HG03571 (cell line): ENCODE measurements at regions not wholly inside any gene's neighbourhood (a gene's known extent, or its start where the extent isn't known, plus 50 kb on each side); places are given as distances from the start of the nearest gene placed in this dataset.
"Not testable (repeated sequence)": the region's sequence is repeated elsewhere in the genome, so short reads cannot be mapped to it uniquely, and the experiment has no call there.

Experiments used
- ATAC-seq: cut with Tn5 transposase; IDR thresholded peaks from one replicate; pipeline ENCODE4 v1.9.1; 2021; ENCODE audit not compliant: unreplicated experiment

GRCh38 chr20:53857723-53858236, 212.6 kb downstream of the BCAS1 start:
- ATAC-seq: no peak

GRCh38 chr20:53856300-53857295, 213.8 kb downstream of the BCAS1 start:
- no peak for ATAC-seq

GRCh38 chr20:53855733-53856132, 214.7 kb downstream of the BCAS1 start:
- ATAC-seq: no peak

GRCh38 chr20:53854609-53854926, 215.8 kb downstream of the BCAS1 start:
- not testable (repeated sequence) for ATAC-seq

- ATAC-seq: no peak
These were observed 217.2 kb downstream of the BCAS1 start for GRCh38 chr20:53853111-53853713.

GRCh38 chr20:53852691-53853090, 217.7 kb downstream of the BCAS1 start:
- no peak for ATAC-seq

GRCh38 chr20:53852014-53852413, 218.4 kb downstream of the BCAS1 start:
- no peak for ATAC-seq

- no peak for ATAC-seq
These were observed 220.1 kb downstream of the BCAS1 start for GRCh38 chr20:53850319-53850718.

GRCh38 chr20:53849471-53850059, 220.8 kb downstream of the BCAS1 start:
- no peak for ATAC-seq

- ATAC-seq: no peak
These were observed 222.1 kb downstream of the BCAS1 start for GRCh38 chr20:53848304-53848703.

GRCh38 chr20:53847837-53848170, 222.6 kb downstream of the BCAS1 start:
- ATAC-seq: no peak

GRCh38 chr20:53847139-53847836, 223.1 kb downstream of the BCAS1 start:
- ATAC-seq: no peak

- ATAC-seq: no peak
These were observed 223.8 kb downstream of the BCAS1 start for GRCh38 chr20:53846640-53847039.

GRCh38 chr20:53845980-53846379, 224.4 kb downstream of the BCAS1 start:
- ATAC-seq: no peak

- ATAC-seq: no peak
These were observed 226.1 kb downstream of the BCAS1 start for GRCh38 chr20:53844259-53844658.

- no peak for ATAC-seq
These were observed 226.7 kb downstream of the BCAS1 start for GRCh38 chr20:53843645-53844044.

- no peak for ATAC-seq
These were observed 227.9 kb downstream of the BCAS1 start for GRCh38 chr20:53842301-53843099.

GRCh38 chr20:53841741-53842140, 228.7 kb downstream of the BCAS1 start:
- ATAC-seq: no peak

GRCh38 chr20:53840532-53840931, 229.9 kb downstream of the BCAS1 start:
- ATAC-seq: no peak

GRCh38 chr20:53839423-53840176, 230.8 kb downstream of the BCAS1 start:
- peak; percentile 57 for ATAC-seq
